ENCODE measurements at regions not wholly inside any gene's neighbourhood (a gene's known extent, or its start where the extent isn't known, plus 50 kb on each side); places are given as distances from the start of the nearest gene placed in this dataset.

DNA sequence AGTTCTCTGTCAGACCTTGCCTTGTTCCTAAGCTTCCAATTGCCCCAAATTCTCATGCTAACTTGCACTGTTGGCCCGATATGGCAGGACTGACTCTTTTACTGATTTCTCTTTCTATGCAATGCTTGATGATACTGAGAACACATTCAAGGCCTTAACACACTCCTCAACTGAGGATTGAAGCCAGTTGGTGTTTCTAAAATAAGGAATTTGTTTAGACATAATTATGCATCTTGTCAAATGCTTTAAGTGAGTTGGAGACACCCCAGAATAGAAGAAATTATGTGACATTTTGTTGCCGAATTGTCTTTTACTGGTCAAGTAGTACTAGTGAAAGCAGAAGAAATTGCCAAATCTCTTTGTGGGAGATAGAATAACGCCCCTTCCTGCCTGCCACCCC is 60.0 kb upstream of the THSD7B start:
- TF ChIP-seq GATA2 (IDR thresholded peaks at IDR 0.05; ENCODE audit: low read depth, low read length) (no peak), GATA3 (IDR thresholded peaks at IDR 0.05; ENCODE audit: low read depth, low read length) (no peak)

Data from SH-SY5Y (cell line).